GM23248 (cell line): ENCODE measurements at regions not wholly inside any gene's neighbourhood (a gene's known extent, or its start where the extent isn't known, plus 50 kb on each side); places are given as distances from the start of the nearest gene placed in this dataset.

Source experiments
- EZH2 ChIP-seq: fragments of 200-600 bp; sonication (generic); IDR thresholded peaks from 2 replicates; pipeline ENCODE4 v1.6.1; 2018; ENCODE audit warnings: antibody characterized with exemption, mild to moderate bottlenecking; ENCODE audit not compliant: insufficient read depth, poor library complexity, severe bottlenecking
- EZH2phosphoT487 ChIP-seq: fragments of 200-600 bp; sonication (generic); IDR thresholded peaks from 2 replicates; pipeline ENCODE4 v1.6.1; 2018; ENCODE audit warnings: antibody characterized with exemption, moderate library complexity, mild to moderate bottlenecking, low read depth; ENCODE audit not compliant: insufficient read depth

- TF ChIP-seq EZH2 = no peak
- no peak for TF ChIP-seq EZH2phosphoT487
Measured at GRCh38 chrX:114201622-114202021, 382.3 kb upstream of the HTR2C start.
